ENCODE measurements at regions not wholly inside any gene's neighbourhood (a gene's known extent, or its start where the extent isn't known, plus 50 kb on each side); places are given as distances from the start of the nearest gene placed in this dataset.
"Not testable (repeated sequence)": the region's sequence is repeated elsewhere in the genome, so short reads cannot be mapped to it uniquely, and the experiment has no call there.

DNA sequence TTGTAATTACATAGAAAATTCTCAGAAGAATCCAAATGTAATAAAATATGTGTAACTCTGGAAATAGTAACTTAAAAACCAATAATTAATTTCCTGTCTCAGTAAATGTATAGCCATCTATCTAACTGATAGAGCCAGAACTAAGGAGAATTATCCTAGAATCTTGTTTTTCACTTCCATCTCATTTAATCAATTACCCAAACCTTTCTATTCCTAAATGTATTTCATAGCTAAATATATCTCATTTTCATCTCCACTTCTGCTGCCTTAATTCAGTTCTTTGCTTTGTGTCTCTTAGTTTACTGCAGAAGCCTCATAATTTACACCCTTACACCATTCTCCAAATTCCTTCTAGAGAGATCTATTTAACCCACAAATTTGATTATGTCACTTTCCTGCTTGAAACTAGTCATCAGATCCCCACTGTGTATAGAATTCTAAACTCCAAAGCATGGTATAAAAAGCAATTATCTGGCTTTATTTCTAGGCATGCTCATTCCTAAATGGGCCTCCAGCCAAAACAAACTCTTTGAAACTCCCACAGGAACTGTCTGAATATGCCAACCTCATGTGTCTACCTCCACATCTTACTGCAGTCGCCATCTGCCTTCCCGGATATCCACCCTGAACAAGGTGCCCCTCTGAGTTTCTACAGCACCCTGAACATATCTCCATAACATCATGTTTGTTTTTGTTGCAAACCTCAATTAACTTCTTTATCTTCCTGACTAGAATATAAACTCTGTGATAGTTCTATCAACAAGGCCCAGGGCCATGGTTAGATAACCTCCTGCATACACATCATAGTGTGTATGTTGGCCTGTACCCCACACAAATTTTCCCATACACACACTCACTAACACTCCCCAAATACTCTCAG is 70.5 kb upstream of the ADTRP start:
- no peak for DNase-seq (ENCODE audit: low read depth)

DNA sequence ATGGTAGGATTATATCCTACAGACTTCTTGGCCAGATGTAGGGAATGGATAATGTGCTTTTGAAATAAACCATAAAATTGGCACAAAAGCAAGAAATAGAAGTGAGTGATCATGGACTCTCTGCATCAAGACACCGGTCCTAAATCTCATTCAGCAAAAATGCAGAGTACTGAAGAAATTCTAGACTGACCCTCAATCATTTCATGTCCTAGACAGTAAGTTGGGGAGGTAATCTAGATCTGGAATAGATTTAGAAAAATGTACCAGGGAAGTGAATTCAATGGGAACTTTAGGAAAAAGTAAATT is 69.7 kb upstream of the ADTRP start:
- DNase-seq (ENCODE audit: low read depth), result peak; percentile 54

GRCh38 chr6:11847515-11848345 is 69.1 kb upstream of the ADTRP start:
- peak; percentile 76 for DNase-seq (ENCODE audit: low read depth)

DNA sequence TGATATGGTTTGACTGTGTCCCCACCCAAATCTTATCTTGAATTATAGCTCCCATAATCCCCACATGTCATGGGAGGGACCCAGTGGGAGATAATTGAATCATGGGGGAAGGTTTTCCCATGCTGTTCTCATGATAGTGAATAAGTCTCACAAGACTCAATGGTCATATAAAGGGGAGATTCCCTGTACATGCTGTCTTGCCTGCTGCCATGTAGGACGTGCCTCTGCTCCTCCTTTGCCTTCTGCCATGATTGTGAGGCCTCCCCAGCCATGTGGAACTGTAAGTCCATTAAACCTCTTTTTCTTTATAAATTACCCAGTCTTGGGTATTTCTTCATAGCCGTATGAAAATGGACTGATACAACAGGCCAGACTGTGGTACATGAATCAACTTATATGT is 68.5 kb upstream of the ADTRP start:
- not testable (repeated sequence) for DNase-seq (ENCODE audit: low read depth)

DNA sequence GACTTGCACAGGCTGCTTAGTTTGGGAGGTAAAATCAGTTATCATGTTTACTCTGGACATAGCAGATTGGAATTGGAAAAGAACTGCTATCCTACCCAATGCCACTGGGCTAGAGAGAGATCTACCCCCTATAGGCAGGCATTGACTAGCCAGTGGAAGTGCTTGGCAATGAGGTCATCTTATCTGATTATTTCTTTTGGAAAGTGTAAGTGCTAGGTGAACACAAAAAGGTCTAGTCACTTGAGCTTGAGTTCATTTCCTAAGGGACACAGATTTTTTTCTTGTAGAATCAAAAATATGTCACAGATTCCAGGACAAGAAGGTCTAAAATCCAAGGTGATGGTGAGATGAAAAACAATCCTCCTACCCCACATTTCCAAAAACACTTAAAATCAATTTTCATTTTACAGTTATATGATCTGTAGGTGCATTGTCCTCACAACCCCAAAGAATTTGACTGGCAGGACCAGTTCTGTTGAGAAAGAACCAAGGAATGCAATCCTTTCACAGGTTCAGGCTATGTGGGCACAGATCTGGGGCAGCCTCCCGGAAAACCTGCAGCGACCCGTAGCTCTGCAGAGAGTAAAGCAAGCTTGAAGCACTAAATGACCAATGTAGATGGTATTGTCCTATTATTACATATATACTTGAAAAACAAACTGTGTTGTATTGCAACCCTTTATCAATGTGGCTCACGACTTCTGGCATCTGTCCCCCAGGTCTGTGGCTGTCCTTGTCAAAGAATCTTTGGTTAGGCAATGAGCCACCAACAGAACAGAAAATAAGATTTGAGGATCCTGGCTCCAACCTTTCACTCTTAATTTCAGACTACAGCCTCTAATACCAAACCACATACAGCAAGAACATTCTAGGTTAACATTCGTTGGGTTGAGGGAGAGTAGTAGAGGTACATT is 67.3 kb upstream of the ADTRP start:
- no peak for DNase-seq (ENCODE audit: low read depth)

DNA sequence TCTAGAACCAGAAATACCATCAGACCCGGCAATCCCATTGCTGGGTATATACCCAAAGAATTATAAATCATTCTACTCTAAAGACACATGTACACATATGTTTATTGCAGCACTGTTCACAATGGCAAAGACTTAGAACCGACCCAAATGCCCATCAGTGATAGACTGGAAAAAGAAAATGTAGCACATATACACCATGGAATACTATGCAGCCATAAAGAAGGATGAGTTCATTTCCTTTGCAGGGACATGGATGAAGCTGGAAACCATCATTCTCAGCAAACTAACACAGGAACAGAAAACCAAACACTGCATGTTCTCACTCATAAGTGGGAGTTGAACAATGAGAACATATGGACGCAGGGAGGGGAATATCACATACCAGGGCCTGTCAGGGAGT is 64.2 kb upstream of the ADTRP start:
- not testable (repeated sequence) for DNase-seq (ENCODE audit: low read depth)

- no peak for DNase-seq (ENCODE audit: low read depth)
Measured at GRCh38 chr6:11835065-11835464, 56.5 kb upstream of the ADTRP start.

DNA sequence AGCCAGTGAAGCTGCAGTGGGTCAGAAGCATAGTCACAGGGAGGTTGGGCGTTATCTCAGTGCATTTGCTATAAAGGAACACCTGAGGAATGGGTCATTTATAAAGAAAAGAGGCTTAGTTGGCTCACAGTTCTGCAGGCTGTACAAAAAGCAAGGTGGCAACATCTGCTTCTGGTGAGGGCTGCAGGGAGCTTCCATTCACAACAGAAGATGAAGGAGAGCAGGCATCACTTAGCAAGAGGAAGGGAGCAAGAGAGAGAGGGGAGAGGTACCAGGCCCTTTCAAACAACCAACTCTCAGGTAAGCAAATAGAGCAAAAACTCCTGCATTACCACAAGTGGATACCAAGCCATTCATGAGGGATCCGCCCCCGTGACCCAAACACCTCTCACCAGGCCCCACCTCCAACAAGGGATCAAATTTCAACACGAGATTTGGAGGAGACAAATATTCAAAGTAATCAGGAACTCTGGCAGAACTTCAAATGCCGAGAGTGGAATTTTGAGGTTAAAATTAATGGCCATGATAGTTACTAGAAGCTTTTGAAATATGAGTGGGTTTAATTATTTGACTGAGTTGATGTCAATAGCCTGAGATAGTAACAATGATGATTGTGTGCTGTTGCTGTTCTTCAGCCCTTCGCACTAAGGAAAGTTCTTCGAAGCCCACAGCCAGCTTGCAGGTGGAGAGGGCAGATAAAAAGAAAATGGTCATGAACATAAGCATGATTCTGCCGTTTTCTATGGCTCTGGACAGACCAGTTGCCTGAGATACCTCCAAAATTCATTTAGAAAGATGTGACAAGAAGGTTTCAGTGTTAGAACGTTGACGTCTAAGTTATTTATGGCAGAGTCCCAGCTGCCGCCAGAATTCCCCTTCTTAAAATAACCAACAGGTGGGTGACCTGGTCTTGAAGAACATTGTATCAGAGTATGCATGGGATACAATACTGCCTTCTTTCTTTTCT is 55.3 kb upstream of the ADTRP start:
- DNase-seq (ENCODE audit: low read depth), result no peak

DNA sequence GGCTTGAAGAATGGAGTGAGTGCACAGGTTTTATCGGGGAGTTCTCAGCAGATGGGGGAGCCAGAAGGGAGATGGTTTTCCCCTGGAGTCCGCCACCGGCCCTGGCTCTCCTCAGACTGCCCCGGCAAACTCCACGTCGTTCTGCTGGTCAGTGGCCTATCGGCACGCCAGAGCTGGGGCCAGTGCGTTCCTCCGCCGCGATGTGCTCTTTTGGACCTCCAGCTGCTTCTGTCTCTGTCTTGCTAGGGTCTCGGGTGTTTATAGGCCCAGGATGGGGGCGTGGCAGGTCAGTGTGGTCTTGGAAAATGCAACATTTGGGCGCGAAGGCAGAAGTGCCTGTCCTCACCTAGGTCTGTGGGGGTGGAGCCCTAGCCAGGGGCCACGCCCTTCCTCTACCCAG is 53.0 kb upstream of the ADTRP start:
- no peak for DNase-seq (ENCODE audit: low read depth)

DNA sequence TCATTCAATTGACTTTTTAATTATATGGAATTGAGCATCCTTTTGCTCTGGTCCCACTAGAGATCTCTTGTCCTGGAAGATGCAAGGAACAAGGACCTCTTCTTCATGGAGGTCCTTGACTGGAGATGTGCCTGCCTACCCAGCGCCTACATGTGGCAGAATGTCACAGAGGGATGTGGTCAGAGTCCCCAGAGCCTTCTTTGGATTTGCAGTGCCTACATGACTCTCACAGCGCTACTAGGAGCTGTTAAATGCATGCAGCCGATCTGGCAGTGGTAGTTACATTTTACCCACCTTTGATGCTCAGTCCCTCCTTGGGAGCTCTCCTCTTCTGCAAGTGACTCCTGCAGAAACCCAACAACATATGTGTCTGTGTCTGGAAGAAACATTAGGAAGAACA is 51.9 kb upstream of the ADTRP start:
- no peak for DNase-seq (ENCODE audit: low read depth)

- no peak for DNase-seq (ENCODE audit: low read depth)
Measured at GRCh38 chr6:11830105-11830504, 51.5 kb upstream of the ADTRP start.

DNA sequence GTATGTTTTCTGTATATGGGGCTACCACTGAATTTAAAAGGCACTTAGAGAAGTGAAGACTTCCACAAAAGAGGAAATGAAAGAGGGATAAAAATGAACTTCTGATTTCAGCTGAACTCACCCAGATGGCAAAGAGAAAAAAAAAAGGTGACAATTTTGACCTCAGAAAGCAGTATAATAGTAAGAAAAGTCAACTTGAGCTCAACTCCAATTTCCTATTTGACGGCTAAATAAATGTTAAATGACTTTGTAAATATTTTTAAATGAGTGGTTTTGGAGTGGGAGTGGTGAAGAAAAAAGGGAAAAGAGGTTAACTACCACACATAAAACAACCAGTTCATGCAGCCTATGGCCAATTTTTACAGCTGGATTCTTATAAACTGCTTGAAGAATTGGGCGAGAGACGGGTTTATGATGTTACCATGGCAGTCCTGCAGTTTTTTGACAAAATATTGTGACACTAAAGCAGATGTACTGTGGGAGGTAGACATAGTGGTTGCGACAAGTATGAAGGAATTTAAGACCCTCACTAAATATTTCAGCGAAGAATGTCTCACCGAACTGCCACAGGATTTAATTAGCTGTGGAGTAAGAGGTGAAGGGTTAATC is 49.8 kb upstream of the ADTRP start:
- no peak for DNase-seq (ENCODE audit: low read depth)

Data from amniotic epithelial cell (primary cell).